Prostate gland (tissue), 2 donors: ENCODE measurements at regions not wholly inside any gene's neighbourhood (a gene's known extent, or its start where the extent isn't known, plus 50 kb on each side); places are given as distances from the start of the nearest gene placed in this dataset.

ENCODE experiments used
- DNase-seq: peaks from one replicate; pipeline ENCODE4 v3.0.0-alpha.2; 2019; ENCODE audit warnings: low spot score
- H3K27ac ChIP-seq, 2 donors: fragments of 200-600 bp; sonication (generic); 2 replicates each; pipeline ENCODE4 v1.5.1; 2017 to 2019
- H3K27me3 ChIP-seq: fragments of 200-600 bp; sonication (generic); replicated peaks from 2 replicates; pipeline ENCODE4 v1.5.1; 2019; ENCODE audit not compliant: insufficient read depth
- H3K36me3 ChIP-seq, 2 donors: fragments of 200-600 bp; sonication (generic); 1 replicate in 1 of 2; 2 replicates in 1 of 2; pipeline versions ENCODE4 v1.5.1 to v1.8.1; 2017 to 2019
- H3K4me1 ChIP-seq: fragments of 200-600 bp; sonication (generic); replicated peaks from 2 replicates; pipeline ENCODE4 v1.5.1; 2019
- H3K4me3 ChIP-seq, 2 donors: fragments of 200-600 bp; sonication (generic); 2 replicates each; pipeline ENCODE4 v1.5.1; 2017 to 2019
- H3K9me3 ChIP-seq: fragments of 200-600 bp; sonication (generic); 2 replicates; pipeline ENCODE4 v1.5.1; 2017
- CTCF ChIP-seq, 4 experiments: fragments of 200-600 bp in 2 of 4; fragments of 450-650 bp in 2 of 4; sonication (generic) in 2 of 4; IDR thresholded peaks; 1 replicate in 3 of 4; 2 replicates in 1 of 4; pipeline ENCODE4 v1.5.1; 2016 to 2019; ENCODE audit warnings: antibody characterized with exemption in 4 of 4, mild to moderate bottlenecking in 2 of 4, moderate library complexity in 2 of 4
- POLR2A ChIP-seq: fragments of 450-650 bp; IDR thresholded peaks from one replicate; pipeline ENCODE4 v1.6.1; 2016; ENCODE audit warnings: antibody characterized with exemption, mild to moderate bottlenecking
- POLR2AphosphoS5 ChIP-seq: sonication (generic); formaldehyde crosslinking; IDR thresholded peaks from one replicate; pipeline ENCODE4 v1.6.1; 2017; ENCODE audit warnings: antibody characterized with exemption
- WGBS: methylation state at CpG from one replicate; pipeline ENCODE4 v1.1.5; 2018; 5-methylcytosine and 5-hydroxymethylcytosine counted together
- intact Hi-C: fragments of 100-400 bp; cut with DNase I; formaldehyde crosslinking; loops from one replicate; pipeline ENCODE4 v1.14.2; 2022

- no peaks in the 10 kb centered on the region for H3K9me3 ChIP-seq
- DNase-seq = no peak
- no peak overlapping the region for H3K27ac ChIP-seq
- intact Hi-C loops = no loop called here
- H3K4me3 ChIP-seq = no peak overlapping the region
- TF ChIP-seq POLR2AphosphoS5 (no peak), CTCF (IDR thresholded peaks at IDR 0.05) (no peak), POLR2A (no peak)
- no peaks in the 10 kb centered on the region for H3K36me3 ChIP-seq
- WGBS = 98% methylated on average over 5 of the region's 5 CpGs
- no peaks in the 10 kb centered on the region for H3K4me1 ChIP-seq
- no peaks in the 10 kb centered on the region for H3K27me3 ChIP-seq
Observed at GRCh38 chr15:93213281-93213680, 124.3 kb upstream of the RGMA start.

GRCh38 chr15:93212578-93212977, 123.6 kb upstream of the RGMA start:
- Histone ChIP-seq H3K27ac (no peak overlapping the region), H3K27me3 (no peaks in the 10 kb centered on the region), H3K4me1 (no peaks in the 10 kb centered on the region), H3K36me3 (no peaks in the 10 kb centered on the region), H3K4me3 (no peak overlapping the region), H3K9me3 (no peaks in the 10 kb centered on the region)
- TF ChIP-seq POLR2A (no peak), CTCF (IDR thresholded peaks at IDR 0.05) (no peak), POLR2AphosphoS5 (no peak)
- DNase-seq = no peak
- WGBS = 97% methylated on average over 5 of the region's 5 CpGs
- intact Hi-C loops = no loop called here

DNA sequence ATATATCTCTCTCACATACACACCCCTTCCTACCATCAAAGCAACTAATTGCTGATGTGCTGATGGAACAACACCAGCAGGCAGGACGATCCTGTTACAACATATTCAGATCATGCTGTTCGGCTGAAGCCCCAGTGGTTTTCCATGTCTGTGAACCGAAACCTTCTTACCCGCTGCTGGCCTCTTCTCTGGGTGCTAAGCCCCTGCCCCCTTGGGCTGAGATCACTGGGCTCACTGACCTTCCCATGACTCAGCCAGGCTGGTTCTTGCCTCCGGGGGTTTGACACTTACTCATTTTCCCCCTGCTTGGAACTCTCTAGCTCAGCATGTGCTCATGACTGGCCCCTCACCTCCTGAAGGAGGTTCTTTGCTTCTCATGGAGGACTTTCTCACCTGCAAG, 122.0 kb upstream of the RGMA start:
- 92% methylated on average over 5 of the region's 5 CpGs for WGBS
- TF ChIP-seq POLR2A = no peak
- no peak for TF ChIP-seq POLR2AphosphoS5
- no peak for TF ChIP-seq CTCF (IDR thresholded peaks at IDR 0.05)
- Histone ChIP-seq H3K4me1 (no peaks in the 10 kb centered on the region), H3K27me3 (no peaks in the 10 kb centered on the region), H3K4me3 (no peak overlapping the region), H3K36me3 (no peaks in the 10 kb centered on the region), H3K27ac (no peak overlapping the region), H3K9me3 (no peaks in the 10 kb centered on the region)
- DNase-seq = no peak
- intact Hi-C loops = no loop called here

DNA sequence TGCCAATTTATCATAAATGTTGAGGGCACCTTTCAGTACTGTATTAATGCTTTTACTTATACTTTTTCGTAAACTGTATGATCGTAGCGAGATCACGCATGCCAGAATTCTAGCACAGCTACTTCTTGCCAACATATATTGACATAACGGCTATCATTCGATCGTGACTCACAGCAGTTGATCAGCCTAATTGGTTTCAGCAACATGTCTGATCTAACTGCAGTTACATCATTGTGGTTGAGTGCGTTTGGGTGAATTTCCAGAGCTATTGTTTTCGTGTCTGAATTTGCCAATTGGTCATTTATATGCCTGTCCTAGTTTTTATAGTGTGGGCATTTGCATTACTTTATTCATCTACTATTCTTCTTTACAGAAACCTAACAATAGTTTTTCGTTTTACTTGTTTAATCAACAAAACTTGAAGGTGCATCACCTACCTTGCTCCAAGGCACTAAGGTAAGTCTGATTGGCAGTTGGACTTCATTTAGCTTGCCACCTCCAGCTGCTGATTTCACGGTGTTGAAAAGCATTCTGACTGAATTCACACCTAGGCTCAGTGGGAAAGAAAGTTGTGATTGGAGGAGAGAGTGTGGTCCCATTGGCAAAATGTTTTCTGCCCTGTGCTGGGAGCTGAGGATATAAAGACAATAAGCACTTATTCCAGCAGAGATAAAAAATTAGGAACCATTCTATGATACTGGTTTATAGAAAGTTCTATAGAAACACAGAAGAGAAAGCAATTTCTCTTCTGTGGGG, 120.9 kb upstream of the RGMA start:
- Histone ChIP-seq H3K9me3 (no peaks in the 10 kb centered on the region), H3K4me1 (no peaks in the 10 kb centered on the region), H3K4me3 (no peak overlapping the region), H3K36me3 (no peaks in the 10 kb centered on the region), H3K27me3 (no peaks in the 10 kb centered on the region), H3K27ac (no peak overlapping the region)
- intact Hi-C loops = no loop called here
- no peak for DNase-seq
- 55% methylated on average over 11 of the region's 11 CpGs for WGBS
- TF ChIP-seq CTCF (IDR thresholded peaks at IDR 0.05) = no peak
- no peak for TF ChIP-seq POLR2AphosphoS5
- TF ChIP-seq POLR2A = no peak

GRCh38 chr15:93206893-93207292, 117.9 kb upstream of the RGMA start:
- 53% methylated on average over 1 of the region's 1 CpG for WGBS
- Histone ChIP-seq H3K9me3 (no peaks in the 10 kb centered on the region), H3K4me3 (no peak overlapping the region), H3K36me3 (no peaks in the 10 kb centered on the region), H3K27ac (no peak overlapping the region), H3K4me1 (no peaks in the 10 kb centered on the region), H3K27me3 (no peaks in the 10 kb centered on the region)
- TF ChIP-seq POLR2A (no peak), CTCF (IDR thresholded peaks at IDR 0.05) (no peak), POLR2AphosphoS5 (no peak)
- intact Hi-C loops = no loop called here
- no peak for DNase-seq
